ENCODE measurements at regions not wholly inside any gene's neighbourhood (a gene's known extent, or its start where the extent isn't known, plus 50 kb on each side); places are given as distances from the start of the nearest gene placed in this dataset.
"Not testable (repeated sequence)": the region's sequence is repeated elsewhere in the genome, so short reads cannot be mapped to it uniquely, and the experiment has no call there.

DNA sequence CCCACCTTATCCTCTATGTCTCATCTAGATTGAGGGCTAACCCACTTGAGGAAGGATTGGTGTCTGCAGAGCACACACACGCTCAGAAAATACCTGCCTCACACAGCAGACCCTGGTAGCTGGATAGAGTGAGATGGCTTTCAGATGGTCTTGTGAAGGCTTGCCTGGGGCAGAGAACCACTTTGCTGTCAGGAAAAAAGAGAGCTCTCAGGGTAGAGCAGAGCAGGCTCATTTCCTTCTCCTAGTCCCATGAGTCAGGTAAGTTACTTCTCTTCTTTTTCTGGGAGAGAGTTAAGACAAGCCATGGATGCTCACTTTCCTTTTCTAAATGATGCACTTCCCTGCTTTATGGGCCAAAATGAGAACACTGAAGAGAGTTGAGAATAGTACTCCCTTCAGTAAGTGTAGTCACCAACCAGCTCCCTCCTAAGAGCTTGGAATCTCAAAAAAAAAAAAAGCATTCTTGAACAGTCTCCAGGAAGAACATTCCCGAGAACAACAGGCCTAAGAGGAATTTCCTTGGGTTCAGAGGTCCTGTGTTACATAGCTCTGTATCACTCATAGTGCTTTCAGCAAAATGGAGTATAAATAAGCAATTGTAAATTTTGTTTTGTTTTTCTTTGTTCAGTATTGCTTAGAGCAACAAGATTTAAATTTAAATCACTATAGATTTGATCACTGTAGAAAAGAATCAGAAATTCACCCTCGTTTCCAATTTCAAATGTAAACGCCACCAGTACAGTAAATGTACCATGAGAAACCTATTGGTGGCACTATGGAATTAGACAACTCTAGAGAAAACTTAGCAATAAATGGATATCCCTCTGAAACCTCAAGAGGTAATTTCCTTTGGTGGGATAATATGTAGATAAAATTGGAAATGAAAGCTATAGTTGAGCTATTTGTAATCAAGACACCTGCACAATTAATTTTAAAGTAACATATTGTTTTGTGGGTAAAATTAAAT lies 530.3 kb downstream of the RFPL4B start:
- no peak for DNase-seq (ENCODE audit: low read depth in 2 of 2)

DNA sequence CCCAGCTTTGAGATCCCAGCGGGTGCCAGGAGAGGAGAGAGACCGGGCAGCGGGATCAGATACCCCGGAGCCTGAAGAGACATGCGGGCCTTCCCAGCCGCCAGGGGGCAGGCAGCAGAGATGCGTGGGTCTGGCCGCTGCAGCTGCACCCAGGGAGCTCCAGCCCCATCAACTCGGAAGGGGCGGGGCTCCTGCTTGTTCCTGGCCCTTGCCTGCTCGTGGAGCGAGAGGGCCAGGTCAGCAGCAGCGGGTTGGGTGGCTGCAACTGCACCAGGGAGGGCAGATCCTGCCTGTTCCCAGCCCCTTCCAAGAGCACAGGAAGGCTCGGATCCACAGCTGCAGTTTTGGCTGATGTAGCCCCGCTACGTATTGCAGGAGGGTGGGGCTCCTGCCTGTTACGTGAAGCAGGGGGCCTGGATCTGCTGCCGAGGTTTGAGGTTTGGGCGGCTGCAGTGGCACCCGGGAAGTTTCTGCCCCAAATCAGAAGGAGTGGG lies 532.8 kb downstream of the RFPL4B start:
- no peak for DNase-seq (ENCODE audit: low read depth in 2 of 2)

DNA sequence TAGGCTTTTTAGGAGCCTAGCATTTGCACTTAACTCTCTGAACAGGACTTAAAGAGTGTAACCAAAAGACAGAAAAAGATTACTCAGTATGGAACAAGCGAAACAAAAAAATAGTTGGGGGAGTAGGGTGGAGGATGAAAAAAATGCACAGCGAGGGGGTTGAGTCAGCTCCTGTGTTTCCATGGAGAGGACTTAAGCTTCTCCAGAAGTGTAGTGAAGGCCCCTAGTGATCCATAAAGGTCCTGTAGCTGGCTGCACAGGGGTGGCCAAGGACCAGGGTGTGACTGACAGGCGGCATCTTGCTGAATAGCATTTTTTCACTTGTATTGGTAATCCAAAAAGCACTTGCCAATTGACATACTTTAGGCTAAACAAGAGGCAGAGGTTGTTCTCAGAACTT lies 533.9 kb downstream of the RFPL4B start:
- no peak for DNase-seq (ENCODE audit: low read depth in 2 of 2)

DNA sequence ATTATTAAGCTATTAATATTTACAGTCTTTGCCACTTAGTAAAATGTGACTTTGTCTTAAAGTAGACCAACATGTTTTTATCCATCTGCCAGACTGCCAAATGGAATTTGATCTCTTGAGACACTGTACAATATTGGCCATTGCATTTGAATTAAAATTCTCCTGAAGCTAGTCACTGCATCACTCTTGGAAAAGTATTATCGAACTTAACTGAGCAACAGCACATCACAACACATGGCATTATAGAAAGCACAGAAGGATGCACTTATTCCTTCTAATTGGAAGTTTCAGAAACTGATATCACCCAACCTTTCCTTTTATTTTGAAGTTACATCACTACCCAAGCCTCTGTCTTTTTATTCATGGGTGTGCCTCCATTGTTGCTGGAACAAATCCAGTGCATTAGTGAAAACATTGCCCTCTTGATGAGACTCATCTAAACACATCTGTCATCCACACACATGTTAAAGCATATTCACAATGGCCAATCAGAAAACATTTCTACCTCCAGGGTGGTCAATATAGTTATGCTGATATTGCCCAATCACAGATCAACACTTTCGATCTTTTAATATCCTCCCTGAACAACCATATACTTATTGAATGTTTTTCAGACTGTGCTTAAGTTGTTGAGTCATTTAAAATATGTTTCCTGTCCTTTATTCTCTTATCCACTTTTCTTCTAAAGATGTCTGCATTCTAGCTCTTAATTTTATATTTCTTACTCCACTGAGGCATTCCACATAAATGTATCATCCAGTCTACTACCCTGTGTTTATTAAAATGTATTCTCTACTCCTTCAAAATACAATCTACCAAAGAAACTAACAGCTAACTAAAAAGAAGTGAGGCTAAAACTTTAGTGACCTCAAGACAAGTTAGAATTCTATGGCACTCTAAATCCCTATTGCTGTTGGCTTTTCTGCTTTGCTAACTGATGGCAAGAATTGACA lies 535.0 kb downstream of the RFPL4B start:
- DNase-seq (ENCODE audit: low read depth in 2 of 2), result no peak

DNA sequence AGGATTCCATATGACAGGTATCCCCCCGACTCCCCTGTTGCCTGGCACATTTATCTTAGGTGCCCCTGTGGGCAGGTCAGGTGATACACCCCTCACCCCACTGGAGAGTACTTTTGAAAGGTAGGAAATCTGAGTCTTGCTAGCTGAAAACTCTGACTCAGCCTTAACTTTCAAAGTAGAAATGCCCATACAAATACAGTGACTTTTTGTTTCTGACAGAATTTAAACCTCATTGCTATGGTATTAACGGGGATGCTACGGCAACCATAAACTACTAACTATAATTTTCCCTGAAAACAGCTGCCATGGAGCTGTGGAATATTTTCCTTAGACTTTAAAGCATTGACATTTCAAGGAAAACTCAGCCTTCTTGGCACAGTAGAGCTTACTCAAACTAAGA lies 536.0 kb downstream of the RFPL4B start:
- DNase-seq (ENCODE audit: low read depth in 2 of 2), result no peak

DNA sequence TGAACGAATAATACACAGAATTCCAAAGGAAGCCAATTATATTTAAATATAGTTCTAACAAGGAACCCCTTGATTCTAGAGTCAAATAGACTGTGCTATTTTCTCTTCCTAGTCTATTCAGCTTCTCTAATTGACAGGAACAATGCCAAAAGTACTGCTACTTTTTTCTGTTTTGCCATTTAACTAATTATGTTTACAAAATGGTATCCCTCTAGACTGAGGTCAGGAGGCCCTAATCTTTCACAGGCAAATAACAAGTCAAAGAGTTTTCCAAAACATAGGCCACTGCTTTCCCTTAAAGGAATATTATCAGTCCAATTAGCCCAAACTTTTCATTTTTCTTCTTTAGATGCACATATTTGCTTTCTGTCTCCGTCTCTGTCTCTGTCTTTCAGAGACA lies 539.3 kb downstream of the RFPL4B start:
- no peak for DNase-seq (ENCODE audit: low read depth in 2 of 2)

DNA sequence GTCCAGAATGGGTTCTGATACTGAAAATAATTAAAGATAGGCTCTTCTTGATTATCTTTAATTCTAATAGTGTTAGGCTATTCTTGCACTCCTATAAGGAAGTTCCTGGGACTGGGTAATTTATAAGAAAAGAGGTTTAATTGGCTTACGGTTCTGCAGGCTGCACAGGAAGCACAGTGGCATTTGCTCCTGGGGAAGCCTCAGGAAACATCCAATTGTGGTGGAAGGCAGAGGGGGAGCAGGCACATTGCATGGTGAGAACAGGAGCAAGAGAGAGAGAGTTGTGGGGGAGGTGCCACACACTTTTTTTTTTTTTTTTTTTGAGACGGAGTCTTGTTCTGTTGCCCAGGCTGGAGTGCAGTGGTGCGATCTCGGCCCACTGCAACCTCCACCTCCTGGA lies 540.3 kb downstream of the RFPL4B start:
- not testable (repeated sequence) for DNase-seq (ENCODE audit: low read depth in 2 of 2)

DNA sequence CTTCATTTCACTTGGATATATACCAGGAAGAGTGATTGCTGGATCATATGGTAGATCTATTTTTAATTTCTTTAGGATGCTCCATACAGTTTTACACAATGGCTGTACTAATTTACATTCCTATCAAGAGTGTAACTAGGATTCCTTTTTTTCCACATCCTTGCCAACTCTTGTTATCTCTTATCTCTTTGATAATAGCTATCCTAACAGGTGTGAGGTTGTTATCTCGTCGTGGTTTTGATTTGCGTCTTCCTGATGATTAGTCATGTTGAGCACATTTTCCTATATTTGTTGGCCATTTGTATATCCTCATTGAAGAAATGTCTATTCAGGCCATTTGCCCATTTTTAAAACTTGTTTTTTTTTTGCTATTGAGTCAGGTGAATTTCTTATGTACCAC lies 552.4 kb downstream of the RFPL4B start:
- no peak for DNase-seq (ENCODE audit: low read depth in 2 of 2)

DNA sequence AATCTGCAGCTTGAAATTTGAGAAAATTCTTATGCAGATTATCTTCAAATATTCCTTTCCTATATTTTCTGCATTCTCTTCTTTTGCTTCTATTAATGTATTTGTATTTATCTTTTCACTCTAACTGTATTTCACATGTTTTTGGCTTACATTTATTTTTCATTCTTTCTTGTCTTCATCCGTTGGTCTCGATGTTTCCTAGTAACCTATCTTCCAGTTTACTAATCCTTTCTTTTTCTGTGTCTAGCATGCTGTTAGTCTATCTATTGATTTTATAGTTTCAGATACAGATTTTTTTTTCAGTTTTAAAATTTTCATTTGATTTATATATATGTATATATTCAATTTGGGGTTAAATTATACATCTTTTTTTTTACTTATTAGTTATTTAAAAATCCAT lies 556.2 kb downstream of the RFPL4B start:
- no peak for DNase-seq (ENCODE audit: low read depth in 2 of 2)

DNA sequence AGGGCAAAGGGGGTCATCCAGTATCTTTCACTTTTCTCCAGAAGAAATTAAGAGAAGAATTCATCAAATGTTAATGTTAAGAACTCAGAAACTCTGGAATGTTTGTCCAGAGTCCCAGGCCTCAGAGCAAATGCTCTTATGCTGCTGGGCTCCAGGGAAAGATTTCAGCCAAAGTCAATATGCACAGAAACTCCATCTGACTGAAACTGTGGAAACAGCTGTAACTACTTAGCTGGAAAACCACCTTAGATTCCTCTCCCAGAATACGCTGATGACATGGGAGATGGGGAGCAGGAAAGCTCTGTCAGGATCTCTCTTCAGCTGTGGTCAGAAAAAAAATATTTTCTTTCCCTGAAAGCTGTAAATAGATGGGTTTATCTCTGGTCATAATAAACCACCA lies 559.6 kb downstream of the RFPL4B start:
- no peak for DNase-seq (ENCODE audit: low read depth in 2 of 2)

DNA sequence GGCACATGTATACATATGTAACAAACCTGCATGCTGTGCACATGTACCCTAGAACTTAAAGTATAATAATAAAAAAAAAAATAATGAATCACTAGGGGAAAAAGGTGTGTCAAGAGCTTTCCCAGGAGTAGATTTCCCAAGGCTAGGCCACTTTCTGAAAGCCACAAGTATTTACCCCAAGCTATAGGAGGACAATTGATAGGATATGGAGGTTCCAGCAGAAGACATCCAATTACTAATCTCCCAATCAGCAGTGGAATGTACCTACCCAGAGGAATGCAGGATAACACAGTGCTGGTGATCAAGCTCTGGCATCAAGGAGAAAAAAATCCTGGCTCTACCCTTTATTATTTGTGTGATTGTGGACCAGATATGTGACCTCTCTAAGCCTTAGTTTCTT lies 562.7 kb downstream of the RFPL4B start:
- DNase-seq (ENCODE audit: low read depth in 2 of 2), result no peak

DNA sequence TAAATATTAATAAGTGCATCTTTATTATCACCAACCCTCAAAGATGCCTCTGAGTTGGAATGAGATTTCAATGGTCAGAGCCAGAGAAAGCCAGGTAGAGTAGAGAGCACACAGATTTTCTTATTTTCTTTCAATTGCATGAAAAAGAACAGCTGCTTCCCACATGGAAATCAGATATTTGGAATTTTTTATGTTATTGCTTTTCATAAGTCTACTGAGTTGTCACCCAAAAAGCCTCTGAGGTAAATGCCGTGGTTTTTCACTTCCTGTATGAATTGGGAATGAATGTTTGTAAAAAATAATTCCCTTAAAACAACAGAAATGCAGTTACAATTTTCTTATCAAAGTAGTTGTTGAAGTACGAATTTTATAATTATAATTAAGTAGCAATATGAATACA lies 563.1 kb downstream of the RFPL4B start:
- DNase-seq (ENCODE audit: low read depth in 2 of 2), result no peak

DNA sequence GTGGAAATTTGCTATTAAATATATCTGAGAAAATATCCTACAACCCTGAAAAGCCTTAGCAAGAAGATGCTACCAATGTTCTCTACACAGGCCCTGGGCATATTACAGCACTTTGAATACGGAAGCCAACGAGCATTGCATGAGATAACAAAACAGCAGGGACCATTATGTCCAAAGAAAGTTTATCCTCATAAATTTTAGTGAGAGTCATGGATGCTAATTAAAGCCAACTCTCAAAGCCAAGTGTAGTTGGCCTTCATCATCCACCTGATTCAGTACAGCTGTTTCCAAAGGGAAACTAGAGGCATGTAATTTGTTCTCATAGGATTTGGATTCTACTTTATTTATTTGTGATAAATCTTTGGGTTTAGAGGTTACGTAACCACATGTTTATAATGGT lies 564.8 kb downstream of the RFPL4B start:
- no peak for DNase-seq (ENCODE audit: low read depth in 2 of 2)

DNA sequence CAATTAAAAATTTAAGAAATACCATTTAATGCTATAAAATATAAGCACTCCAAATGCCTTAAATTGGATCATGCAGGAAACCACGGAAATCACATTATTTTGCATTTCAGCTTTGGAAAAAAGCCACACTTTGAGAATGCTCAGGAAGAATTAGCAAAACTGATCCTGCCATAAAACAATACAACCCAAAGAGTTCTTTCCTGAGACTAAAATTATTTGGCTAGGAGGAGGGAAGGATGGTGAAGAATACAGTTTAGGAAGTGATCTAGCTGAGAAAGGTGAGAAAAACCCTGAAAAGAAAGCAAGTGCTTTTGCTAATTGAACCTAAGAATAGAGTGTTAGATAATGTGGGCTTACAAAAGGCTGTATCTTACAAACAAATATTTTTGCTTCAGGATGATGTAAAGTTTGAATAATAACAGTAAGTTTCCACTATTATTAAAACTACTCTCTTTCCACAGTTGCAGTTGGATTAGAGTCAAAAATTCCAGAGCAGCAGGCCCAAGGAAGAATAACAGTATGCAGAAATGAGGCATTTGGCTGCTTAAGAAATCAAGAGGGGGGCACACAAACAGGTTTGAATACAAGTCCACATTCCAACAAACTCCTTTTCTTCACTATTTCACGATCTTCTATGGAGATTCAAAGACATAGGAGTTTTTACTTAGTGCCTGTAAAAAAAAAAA lies 565.4 kb downstream of the RFPL4B start:
- DNase-seq (ENCODE audit: low read depth in 2 of 2), result no peak

DNA sequence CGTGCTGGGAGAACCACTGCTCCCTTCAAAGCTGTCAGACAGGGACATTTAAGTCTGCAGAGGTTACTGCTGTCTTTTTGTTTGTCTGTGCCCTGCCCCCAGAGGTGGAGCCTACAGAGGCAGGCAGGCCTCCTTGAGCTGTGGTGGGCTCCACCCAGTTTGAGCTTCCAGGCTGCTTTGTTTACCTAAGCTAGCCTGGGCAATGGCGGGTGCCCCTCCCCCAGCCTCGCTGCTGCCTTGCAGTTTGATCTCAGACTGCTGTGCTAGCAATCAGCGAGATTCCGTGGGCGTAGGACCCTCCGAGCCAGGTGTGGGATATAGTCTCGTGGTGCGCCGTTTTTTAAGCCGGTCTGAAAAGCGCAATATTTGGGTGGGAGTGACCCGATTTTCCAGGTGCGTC lies 572.6 kb downstream of the RFPL4B start:
- DNase-seq (ENCODE audit: low read depth in 2 of 2), result not testable (repeated sequence)

DNA sequence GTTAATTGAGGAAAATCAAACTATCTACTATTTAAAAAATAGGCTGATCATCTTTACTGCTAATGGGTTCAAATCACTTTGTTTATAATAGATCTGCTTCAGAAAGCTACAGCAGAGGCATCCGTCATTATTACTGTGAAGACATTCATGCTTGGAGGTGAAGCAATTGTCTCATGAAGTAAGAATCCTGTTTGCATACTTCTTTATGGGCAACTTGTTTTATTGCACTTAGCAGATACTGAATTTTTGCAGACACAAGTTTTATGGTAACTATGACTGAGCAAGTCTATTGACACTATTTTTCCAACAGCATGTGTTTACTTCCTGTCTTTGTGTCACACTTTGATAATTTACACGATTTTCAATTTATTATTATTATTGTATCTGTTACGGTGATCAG lies 573.9 kb downstream of the RFPL4B start:
- DNase-seq (ENCODE audit: low read depth in 2 of 2), result no peak

DNA sequence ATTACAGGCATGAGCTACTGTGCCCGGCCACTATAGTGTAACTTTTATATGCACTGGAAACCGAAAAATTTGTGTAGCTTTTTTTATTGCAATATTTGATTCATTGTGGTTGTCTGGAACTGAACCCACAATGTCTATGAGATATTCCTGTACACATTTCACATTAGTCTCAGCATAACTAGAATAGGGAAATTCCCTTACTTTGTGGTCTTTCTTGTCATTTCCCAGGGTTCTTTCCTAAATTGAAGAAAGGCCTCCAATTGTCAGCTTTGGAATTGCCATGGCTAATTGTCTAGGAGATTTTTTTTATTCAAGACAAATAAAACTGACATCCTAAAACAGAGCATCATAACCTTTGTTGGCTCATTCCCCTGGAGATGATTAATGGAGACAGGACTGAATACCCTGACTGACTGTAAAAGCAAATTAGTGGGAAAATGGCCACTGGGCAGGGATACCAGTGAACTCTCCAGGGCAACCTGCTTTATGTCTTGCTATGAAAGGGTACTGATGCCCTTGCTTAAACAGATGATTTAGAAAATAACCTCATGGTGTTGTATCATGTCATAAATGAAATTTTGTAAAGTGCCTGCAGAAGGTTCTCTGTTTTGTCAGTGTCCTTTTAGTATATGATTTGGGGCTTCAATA lies 576.9 kb downstream of the RFPL4B start:
- no peak for DNase-seq (ENCODE audit: low read depth in 2 of 2)

DNA sequence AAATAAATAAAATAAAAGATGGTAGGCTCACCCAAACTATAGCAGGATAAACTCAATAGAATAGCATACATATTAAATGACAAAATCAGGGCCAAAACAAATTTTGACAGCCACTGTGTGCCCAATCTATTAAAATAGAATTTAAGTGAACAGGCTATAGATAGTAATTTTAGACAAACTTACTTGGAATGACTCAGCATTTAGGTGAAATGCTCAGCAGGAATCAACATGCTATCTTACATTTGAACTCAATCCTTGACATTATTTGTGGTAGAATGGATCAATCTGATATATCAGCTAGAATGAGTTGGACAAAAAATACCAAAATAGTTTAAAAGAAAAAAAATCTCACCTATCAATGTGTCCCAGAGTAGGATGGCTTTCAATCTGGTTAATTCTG lies 578.6 kb downstream of the RFPL4B start:
- no peak for DNase-seq (ENCODE audit: low read depth in 2 of 2)

DNA sequence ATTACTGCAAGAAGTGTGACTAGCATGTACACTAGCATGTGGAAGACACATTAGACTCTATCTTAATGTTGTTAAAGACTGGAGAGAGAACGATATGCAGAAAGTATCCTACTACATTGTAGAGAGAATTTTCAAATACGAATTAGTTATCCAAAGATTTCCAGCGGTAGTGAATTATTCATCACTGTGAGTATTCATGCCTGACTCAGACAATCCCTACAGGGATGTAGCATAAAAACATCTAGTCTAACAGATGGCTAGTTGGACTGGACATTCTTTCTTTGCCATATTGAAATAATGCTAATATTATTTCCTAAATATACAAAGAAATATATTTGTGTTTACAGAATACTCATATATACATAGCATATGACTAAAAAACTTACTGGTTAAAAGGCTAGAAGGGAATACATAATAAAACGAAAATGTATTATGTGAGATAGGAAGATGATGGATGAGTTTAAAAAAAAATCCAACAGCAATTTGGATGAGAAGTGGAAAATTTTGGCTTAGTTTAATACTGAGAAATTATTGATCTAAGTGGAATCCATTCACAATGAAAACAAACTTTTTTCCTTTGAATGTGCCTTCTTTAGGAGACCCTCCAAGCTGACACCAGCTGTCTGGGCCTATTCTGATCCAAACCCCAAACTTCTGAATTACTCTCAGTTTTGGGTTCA lies 580.7 kb downstream of the RFPL4B start:
- no peak for DNase-seq (ENCODE audit: low read depth in 2 of 2)

DNA sequence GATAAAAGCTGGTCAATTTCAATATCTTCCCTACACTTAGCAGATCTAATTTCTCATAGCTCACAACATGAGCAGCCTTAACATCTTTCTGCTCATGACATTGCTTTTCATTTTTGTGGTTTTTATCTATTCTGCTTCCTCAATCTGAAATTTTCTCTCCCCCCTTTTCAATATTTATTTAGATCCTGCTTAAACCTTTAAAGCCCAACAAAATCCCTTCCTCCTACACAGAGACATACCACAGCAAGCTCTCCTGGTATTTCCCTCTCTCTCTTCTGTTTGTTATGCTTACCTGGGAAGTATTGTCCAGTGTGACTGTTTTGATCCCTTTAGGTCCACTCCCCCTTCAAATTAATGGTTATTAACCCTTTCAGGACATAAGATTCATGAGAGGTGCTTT lies 582.5 kb downstream of the RFPL4B start:
- DNase-seq (ENCODE audit: low read depth in 2 of 2), result no peak

DNA sequence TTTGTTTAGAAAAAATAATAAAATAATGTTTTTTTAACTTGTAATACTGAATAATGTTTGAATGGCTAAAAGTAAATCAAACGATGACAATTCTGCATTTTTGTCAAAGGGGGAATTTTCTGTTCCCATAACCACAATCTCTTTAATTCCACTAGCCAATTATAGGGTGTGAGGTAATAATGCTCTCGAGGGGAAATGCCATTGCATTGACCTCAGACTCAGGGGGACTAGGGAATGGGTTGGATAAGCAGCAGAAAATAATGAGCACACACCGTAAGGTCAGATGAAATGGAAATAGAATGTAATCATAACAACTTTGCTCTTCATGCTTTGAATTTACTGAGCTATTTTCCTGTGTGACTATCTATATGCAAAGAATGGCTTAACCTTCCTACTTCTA lies 584.7 kb downstream of the RFPL4B start:
- no peak for DNase-seq (ENCODE audit: low read depth in 2 of 2)
